ENCODE measurements at regions not wholly inside any gene's neighbourhood (a gene's known extent, or its start where the extent isn't known, plus 50 kb on each side); places are given as distances from the start of the nearest gene placed in this dataset.

GRCh38 chr3:8380904-8381704 lies 120.5 kb upstream of the LMCD1 start:
- Histone ChIP-seq H3K4me3 (no peak overlapping the region), H3K4me1 (no peaks in the 10 kb centered on the region), H3K27me3 (no peaks in the 10 kb centered on the region), H3K27ac (no peak overlapping the region), H3K9me3 (no peaks in the 10 kb centered on the region), H3K36me3 (no peaks in the 10 kb centered on the region)
- intact Hi-C loops (cut with DNase I), result no loop called here
- WGBS, 2 donors, result 63 to 81% methylated on average over 5 of the region's 5 CpGs
- DNase-seq, result no peak
- FAIRE-seq, result no peak
- ATAC-seq, result no peak
- TF ChIP-seq, protein P1, sequence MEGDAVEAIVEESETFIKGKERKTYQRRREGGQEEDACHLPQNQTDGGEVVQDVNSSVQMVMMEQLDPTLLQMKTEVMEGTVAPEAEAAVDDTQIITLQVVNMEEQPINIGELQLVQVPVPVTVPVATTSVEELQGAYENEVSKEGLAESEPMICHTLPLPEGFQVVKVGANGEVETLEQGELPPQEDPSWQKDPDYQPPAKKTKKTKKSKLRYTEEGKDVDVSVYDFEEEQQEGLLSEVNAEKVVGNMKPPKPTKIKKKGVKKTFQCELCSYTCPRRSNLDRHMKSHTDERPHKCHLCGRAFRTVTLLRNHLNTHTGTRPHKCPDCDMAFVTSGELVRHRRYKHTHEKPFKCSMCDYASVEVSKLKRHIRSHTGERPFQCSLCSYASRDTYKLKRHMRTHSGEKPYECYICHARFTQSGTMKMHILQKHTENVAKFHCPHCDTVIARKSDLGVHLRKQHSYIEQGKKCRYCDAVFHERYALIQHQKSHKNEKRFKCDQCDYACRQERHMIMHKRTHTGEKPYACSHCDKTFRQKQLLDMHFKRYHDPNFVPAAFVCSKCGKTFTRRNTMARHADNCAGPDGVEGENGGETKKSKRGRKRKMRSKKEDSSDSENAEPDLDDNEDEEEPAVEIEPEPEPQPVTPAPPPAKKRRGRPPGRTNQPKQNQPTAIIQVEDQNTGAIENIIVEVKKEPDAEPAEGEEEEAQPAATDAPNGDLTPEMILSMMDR (IDR thresholded peaks at IDR 0.05), result no peak

DNA sequence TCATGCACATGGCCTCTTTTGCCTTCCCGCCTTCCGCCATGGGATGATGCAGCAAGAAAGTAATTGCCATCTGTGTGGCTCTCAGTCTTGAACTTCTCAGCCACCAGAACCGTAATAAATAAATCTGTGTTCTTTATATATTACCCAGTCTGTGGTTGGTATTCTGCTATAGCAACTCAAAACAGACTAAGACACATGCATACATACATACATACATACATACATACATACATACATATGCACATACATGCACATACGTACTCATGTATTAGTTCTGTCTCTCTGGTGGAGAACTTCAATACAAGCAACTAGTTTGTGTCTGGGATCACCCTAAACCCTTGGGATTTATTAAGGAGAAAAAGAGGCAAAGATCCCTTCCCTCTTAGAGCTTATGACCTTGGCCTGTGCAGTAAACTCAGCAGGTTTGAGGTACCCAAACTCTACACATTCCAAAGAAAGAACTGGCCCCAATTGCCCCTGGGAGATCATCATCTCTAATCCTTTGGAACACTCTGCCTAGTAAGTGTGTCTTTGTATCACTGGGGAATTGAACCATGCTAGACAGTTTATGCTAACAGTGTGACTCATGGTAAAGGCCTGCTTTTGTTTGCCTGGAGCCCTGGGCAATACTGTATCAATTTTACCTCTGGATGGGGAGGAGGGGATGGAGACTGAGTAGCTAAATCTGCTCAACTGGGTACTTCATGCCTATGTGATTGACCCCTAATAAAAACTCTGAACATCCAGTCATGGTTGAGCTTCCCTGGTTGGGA lies 115.6 kb upstream of the LMCD1 start:
- no peak for DNase-seq
- TF ChIP-seq, protein P1 (IDR thresholded peaks at IDR 0.05), result no peak
- no peaks in the 10 kb centered on the region for H3K4me1 ChIP-seq
- H3K4me3 ChIP-seq, result no peak overlapping the region
- no peak overlapping the region for H3K27ac ChIP-seq
- no peaks in the 10 kb centered on the region for H3K36me3 ChIP-seq
- H3K27me3 ChIP-seq, result no peaks in the 10 kb centered on the region
- intact Hi-C loops (cut with DNase I), result no loop called here
- ATAC-seq, result no peak
- FAIRE-seq, result no peak
- 91 to 96% methylated on average over 4 of the region's 4 CpGs for WGBS, 2 donors
- H3K9me3 ChIP-seq, result no peaks in the 10 kb centered on the region

DNA sequence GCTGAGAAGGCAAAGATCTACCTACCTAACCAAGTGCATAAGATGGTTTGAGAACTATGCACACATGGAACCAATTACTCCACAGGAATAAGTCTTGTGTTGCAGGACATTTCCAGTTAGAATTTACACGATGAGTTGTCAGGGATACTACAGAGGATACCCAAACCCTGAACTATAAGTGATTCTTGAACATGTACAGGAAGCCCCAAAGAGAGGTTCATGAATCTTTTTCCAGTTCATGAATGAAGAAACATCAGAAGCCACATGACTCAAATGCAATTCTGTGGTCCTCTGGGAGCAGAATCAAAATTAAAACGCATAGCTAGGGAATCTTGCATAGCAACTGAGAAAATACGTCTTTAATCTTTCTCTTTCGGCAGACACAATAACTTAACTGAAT lies 114.1 kb upstream of the LMCD1 start:
- Histone ChIP-seq H3K9me3 (no peaks in the 10 kb centered on the region), H3K4me3 (no peak overlapping the region), H3K27me3 (no peaks in the 10 kb centered on the region), H3K4me1 (no peaks in the 10 kb centered on the region), H3K27ac (no peak overlapping the region), H3K36me3 (no peaks in the 10 kb centered on the region)
- TF ChIP-seq, protein P1 (IDR thresholded peaks at IDR 0.05), result no peak
- FAIRE-seq, result no peak
- ATAC-seq, result no peak
- intact Hi-C loops (cut with DNase I), result no loop called here
- 50 to 62% methylated on average over 4 of the region's 4 CpGs for WGBS, 2 donors
- DNase-seq, result no peak

- Histone ChIP-seq H3K27me3 (no peaks in the 10 kb centered on the region), H3K4me3 (no peak overlapping the region), H3K9me3 (no peaks in the 10 kb centered on the region), H3K36me3 (no peaks in the 10 kb centered on the region), H3K27ac (no peak overlapping the region), H3K4me1 (no peaks in the 10 kb centered on the region)
- 52 to 85% methylated on average over 3 of the region's 3 CpGs for WGBS, 2 donors
- ATAC-seq (no peak), FAIRE-seq (no peak), DNase-seq (no peak)
- intact Hi-C loops (cut with DNase I), result no loop called here
- TF ChIP-seq, protein P1 (IDR thresholded peaks at IDR 0.05), result no peak
These were observed 101.9 kb upstream of the LMCD1 start for GRCh38 chr3:8399686-8400085.

DNA sequence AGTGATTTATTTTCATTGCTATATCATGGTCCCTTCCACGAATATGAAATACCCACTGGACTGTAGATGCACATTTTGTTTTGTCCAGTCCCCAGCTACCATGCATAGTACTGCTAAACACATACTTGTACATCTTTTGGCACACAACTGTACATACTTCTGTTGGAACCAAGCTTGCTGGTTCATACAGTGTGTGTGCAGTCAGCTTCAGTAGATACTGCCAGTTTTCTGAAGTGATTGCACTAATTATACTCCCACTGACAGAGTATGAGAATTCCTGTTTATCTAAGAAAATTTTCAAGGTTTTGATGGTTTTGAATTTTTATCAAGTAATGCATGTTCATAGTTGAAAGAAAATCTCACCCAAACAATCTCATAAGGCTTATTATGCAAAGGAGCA lies 100.7 kb upstream of the LMCD1 start:
- 41 to 62% methylated on average over 1 of the region's 1 CpG for WGBS, 2 donors

More for the DNA sequence above, 100.7 kb upstream of the LMCD1 start:
- TF ChIP-seq, protein P1 (IDR thresholded peaks at IDR 0.05), result no peak
- Histone ChIP-seq H3K4me1 (no peaks in the 10 kb centered on the region), H3K27me3 (no peaks in the 10 kb centered on the region), H3K4me3 (no peak overlapping the region), H3K9me3 (no peaks in the 10 kb centered on the region), H3K27ac (no peak overlapping the region), H3K36me3 (no peaks in the 10 kb centered on the region)
- no peak for DNase-seq
- FAIRE-seq, result no peak
- intact Hi-C loops (cut with DNase I), result no loop called here
- no peak for ATAC-seq

All from pancreas (tissue), 10 donors.